ENCODE measurements at regions not wholly inside any gene's neighbourhood (a gene's known extent, or its start where the extent isn't known, plus 50 kb on each side); places are given as distances from the start of the nearest gene placed in this dataset.
"Not testable (repeated sequence)": the region's sequence is repeated elsewhere in the genome, so short reads cannot be mapped to it uniquely, and the experiment has no call there.

DNA sequence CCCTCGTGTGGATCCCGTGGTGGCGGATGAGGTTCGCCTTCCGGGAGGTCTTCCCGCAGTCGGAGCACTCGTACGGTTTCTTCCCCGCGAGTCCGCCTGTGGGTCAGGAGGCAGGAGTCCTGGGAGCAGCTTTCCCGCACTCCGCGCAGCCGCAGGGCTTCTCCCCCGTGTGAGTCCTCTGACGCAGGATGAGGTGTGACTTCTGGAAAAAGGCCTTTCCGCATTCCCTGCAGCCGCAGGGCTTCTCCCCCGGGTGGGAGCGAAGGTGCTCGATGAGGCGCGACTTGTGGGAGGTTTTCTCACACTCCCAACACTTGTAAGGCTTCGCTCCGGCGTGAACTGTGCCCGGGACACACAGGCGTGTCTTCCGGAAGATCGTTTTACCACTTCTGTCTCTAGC, 68.8 kb upstream of the WIPI2 start:
- H3K27ac ChIP-seq (ENCODE audit: control insufficient read depth, insufficient read depth, low read length); H3K4me2 ChIP-seq (ENCODE audit: control insufficient read depth, extremely low read depth, insufficient read depth, low read depth, low read length); H3K9ac ChIP-seq (ENCODE audit: control insufficient read depth, extremely low read depth, insufficient read depth, low read length); H3K36me3 ChIP-seq (ENCODE audit: control insufficient read depth in 2 of 2, extremely low read depth in 1 of 2, insufficient read depth in 2 of 2, low read length in 2 of 2); dilution Hi-C loops (cut with MboI; ENCODE audit: extremely low pct_ligation_motif_present, low sequenced_read_pairs); H2AFZ ChIP-seq (ENCODE audit: control insufficient read depth, low read length); H3K9me1 ChIP-seq (ENCODE audit: control insufficient read depth, extremely low read depth, insufficient read depth, low read length); H3K4me3 ChIP-seq (ENCODE audit: control insufficient read depth in 2 of 3, extremely low read depth in 1 of 3, insufficient read depth in 2 of 3, low read depth in 1 of 3, low read length in 3 of 3); FAIRE-seq; DNase-seq (ENCODE audit: low read depth, low spot score); H3K9me3 ChIP-seq (ENCODE audit: control insufficient read depth, low read depth, low read length); H3K79me2 ChIP-seq (ENCODE audit: control insufficient read depth, insufficient read depth, low read length); H3K27me3 ChIP-seq (ENCODE audit: control insufficient read depth, extremely low read depth, insufficient read depth, low read length); H4K20me1 ChIP-seq (ENCODE audit: control insufficient read depth, extremely low read depth, insufficient read depth, low read length); H3K4me1 ChIP-seq (ENCODE audit: control insufficient read depth, extremely low read depth, insufficient read depth, low read length): not testable (repeated sequence)

- H3K4me1 ChIP-seq (ENCODE audit: control insufficient read depth, extremely low read depth, insufficient read depth, low read length); H3K27me3 ChIP-seq (ENCODE audit: control insufficient read depth, extremely low read depth, insufficient read depth, low read length); H4K20me1 ChIP-seq (ENCODE audit: control insufficient read depth, extremely low read depth, insufficient read depth, low read length); H2AFZ ChIP-seq (ENCODE audit: control insufficient read depth, low read length); H3K79me2 ChIP-seq (ENCODE audit: control insufficient read depth, insufficient read depth, low read length); DNase-seq (ENCODE audit: low read depth, low spot score); dilution Hi-C loops (cut with MboI; ENCODE audit: extremely low pct_ligation_motif_present, low sequenced_read_pairs); H3K9me1 ChIP-seq (ENCODE audit: control insufficient read depth, extremely low read depth, insufficient read depth, low read length); H3K4me3 ChIP-seq (ENCODE audit: control insufficient read depth in 2 of 3, extremely low read depth in 1 of 3, insufficient read depth in 2 of 3, low read depth in 1 of 3, low read length in 3 of 3); H3K4me2 ChIP-seq (ENCODE audit: control insufficient read depth, extremely low read depth, insufficient read depth, low read depth, low read length); H3K9me3 ChIP-seq (ENCODE audit: control insufficient read depth, low read depth, low read length); H3K36me3 ChIP-seq (ENCODE audit: control insufficient read depth in 2 of 2, extremely low read depth in 1 of 2, insufficient read depth in 2 of 2, low read length in 2 of 2); H3K27ac ChIP-seq (ENCODE audit: control insufficient read depth, insufficient read depth, low read length); H3K9ac ChIP-seq (ENCODE audit: control insufficient read depth, extremely low read depth, insufficient read depth, low read length): not testable (repeated sequence)
- peak; percentile 53 for FAIRE-seq
These were observed 58.8 kb upstream of the WIPI2 start for GRCh38 chr7:5131238-5131637.

GRCh38 chr7:5132539-5132938, 57.5 kb upstream of the WIPI2 start:
- H3K4me3 ChIP-seq (ENCODE audit: control insufficient read depth in 2 of 3, extremely low read depth in 1 of 3, insufficient read depth in 2 of 3, low read depth in 1 of 3, low read length in 3 of 3) = no peak overlapping the region
- FAIRE-seq = no peak
- H3K9me3 ChIP-seq (ENCODE audit: control insufficient read depth, low read depth, low read length) = no peaks in the 10 kb centered on the region
- H3K4me1 ChIP-seq (ENCODE audit: control insufficient read depth, extremely low read depth, insufficient read depth, low read length) = no peaks in the 10 kb centered on the region
- H3K27ac ChIP-seq (ENCODE audit: control insufficient read depth, insufficient read depth, low read length) = no peak overlapping the region
- DNase-seq (ENCODE audit: low read depth, low spot score) = no peak
- H2AFZ ChIP-seq (ENCODE audit: control insufficient read depth, low read length) = no peak overlapping the region
- H4K20me1 ChIP-seq (ENCODE audit: control insufficient read depth, extremely low read depth, insufficient read depth, low read length) = no peaks in the 10 kb centered on the region
- TF ChIP-seq EZH2 (IDR thresholded peaks at IDR 0.05; ENCODE audit: low read length) = no peak
- TF ChIP-seq, protein P1, sequence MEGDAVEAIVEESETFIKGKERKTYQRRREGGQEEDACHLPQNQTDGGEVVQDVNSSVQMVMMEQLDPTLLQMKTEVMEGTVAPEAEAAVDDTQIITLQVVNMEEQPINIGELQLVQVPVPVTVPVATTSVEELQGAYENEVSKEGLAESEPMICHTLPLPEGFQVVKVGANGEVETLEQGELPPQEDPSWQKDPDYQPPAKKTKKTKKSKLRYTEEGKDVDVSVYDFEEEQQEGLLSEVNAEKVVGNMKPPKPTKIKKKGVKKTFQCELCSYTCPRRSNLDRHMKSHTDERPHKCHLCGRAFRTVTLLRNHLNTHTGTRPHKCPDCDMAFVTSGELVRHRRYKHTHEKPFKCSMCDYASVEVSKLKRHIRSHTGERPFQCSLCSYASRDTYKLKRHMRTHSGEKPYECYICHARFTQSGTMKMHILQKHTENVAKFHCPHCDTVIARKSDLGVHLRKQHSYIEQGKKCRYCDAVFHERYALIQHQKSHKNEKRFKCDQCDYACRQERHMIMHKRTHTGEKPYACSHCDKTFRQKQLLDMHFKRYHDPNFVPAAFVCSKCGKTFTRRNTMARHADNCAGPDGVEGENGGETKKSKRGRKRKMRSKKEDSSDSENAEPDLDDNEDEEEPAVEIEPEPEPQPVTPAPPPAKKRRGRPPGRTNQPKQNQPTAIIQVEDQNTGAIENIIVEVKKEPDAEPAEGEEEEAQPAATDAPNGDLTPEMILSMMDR (optimal IDR thresholded peaks at IDR 0.05 in 1 of 3, IDR thresholded peaks at IDR 0.05 in 1 of 3, conservative IDR thresholded peaks at IDR 0.05 in 1 of 3; ENCODE audit: extremely low read depth in 1 of 3, insufficient read depth in 2 of 3, low read length in 3 of 3) = no peak
- no peaks in the 10 kb centered on the region for H3K36me3 ChIP-seq (ENCODE audit: control insufficient read depth in 2 of 2, extremely low read depth in 1 of 2, insufficient read depth in 2 of 2, low read length in 2 of 2)
- H3K27me3 ChIP-seq (ENCODE audit: control insufficient read depth, extremely low read depth, insufficient read depth, low read length) = no peaks in the 10 kb centered on the region
- dilution Hi-C loops (cut with MboI; ENCODE audit: extremely low pct_ligation_motif_present, low sequenced_read_pairs) = no loop called here
- no peaks in the 10 kb centered on the region for H3K79me2 ChIP-seq (ENCODE audit: control insufficient read depth, insufficient read depth, low read length)
- no peak overlapping the region for H3K9ac ChIP-seq (ENCODE audit: control insufficient read depth, extremely low read depth, insufficient read depth, low read length)
- H3K9me1 ChIP-seq (ENCODE audit: control insufficient read depth, extremely low read depth, insufficient read depth, low read length) = no peaks in the 10 kb centered on the region
- no peak overlapping the region for H3K4me2 ChIP-seq (ENCODE audit: control insufficient read depth, extremely low read depth, insufficient read depth, low read depth, low read length)
